HL-60 (cell line): ENCODE measurements at regions not wholly inside any gene's neighbourhood (a gene's known extent, or its start where the extent isn't known, plus 50 kb on each side); places are given as distances from the start of the nearest gene placed in this dataset.

Experiments used
- DNase-seq, 2 experiments: peaks; one replicate each; pipeline ENCODE4 v3.0.0-alpha.2; 2010 to 2020; ENCODE audit warnings: low read depth in 1 of 2, low spot score in 1 of 2
- H3K27ac ChIP-seq: fragments of 250-450 bp; sonication (Bioruptor Pico); replicated peaks from 2 replicates; pipeline ENCODE4 v1.5.1; 2020; ENCODE audit warnings: mild to moderate bottlenecking, moderate library complexity
- H3K27me3 ChIP-seq: fragments of 250-450 bp; sonication (Bioruptor Pico); 2 replicates; pipeline ENCODE4 v1.5.1; 2021; ENCODE audit warnings: mild to moderate bottlenecking, moderate library complexity; ENCODE audit not compliant: insufficient read depth, poor library complexity, severe bottlenecking
- H3K4me3 ChIP-seq: replicated peaks from 2 replicates; pipeline ENCODE4 v1.5.1; 2011; ENCODE audit warnings: mild to moderate bottlenecking, control low read depth, low read length; ENCODE audit not compliant: insufficient read depth
- CTCF ChIP-seq: IDR thresholded peaks from one replicate; pipeline ENCODE4 v1.5.1; 2011; ENCODE audit warnings: low read length, control low read depth, inconsistent platforms; ENCODE audit not compliant: insufficient read depth
- GABPA ChIP-seq: IDR thresholded peaks from 2 replicates; pipeline ENCODE4 v1.6.1; 2012; ENCODE audit warnings: low read depth
- POLR2AphosphoS5 ChIP-seq: IDR thresholded peaks from 2 replicates; pipeline ENCODE4 v1.6.1; 2012; ENCODE audit warnings: low read depth
- REST ChIP-seq: IDR thresholded peaks from 2 replicates; pipeline ENCODE4 v1.6.1; 2012; ENCODE audit warnings: low read depth; ENCODE audit not compliant: insufficient replicate concordance
- SPI1 ChIP-seq: IDR thresholded peaks from 2 replicates; pipeline ENCODE4 v1.6.1; 2012; ENCODE audit warnings: low read depth, mild to moderate bottlenecking, borderline replicate concordance

- Histone ChIP-seq H3K27ac (no peak overlapping the region), H3K4me3 (no peak overlapping the region), H3K27me3 (peaks cover 2% of the 10 kb centered on the region)
- DNase-seq, result no peak
- TF ChIP-seq REST (no peak), GABPA (no peak), CTCF (no peak), SPI1 (no peak), POLR2AphosphoS5 (no peak)
Observed at GRCh38 chr5:42284584-42284983, 138.7 kb upstream of the GHR start.

- TF ChIP-seq GABPA (no peak), POLR2AphosphoS5 (no peak), CTCF (no peak), SPI1 (no peak), REST (no peak)
Observed at GRCh38 chr5:42285230-42285629, 138.0 kb upstream of the GHR start.

GRCh38 chr5:42300496-42300895 lies 122.7 kb upstream of the GHR start:
- TF ChIP-seq SPI1 (no peak), REST (no peak), CTCF (no peak)
- H3K27me3 ChIP-seq, result no peaks in the 10 kb centered on the region
- no peak overlapping the region for H3K27ac ChIP-seq
- H3K4me3 ChIP-seq, result no peak overlapping the region
- DNase-seq, result no peak

More at GRCh38 chr5:42285230-42285629, 138.0 kb upstream of the GHR start:
- H3K27ac ChIP-seq, result no peak overlapping the region
- no peak for DNase-seq
- no peak overlapping the region for H3K4me3 ChIP-seq
- H3K27me3 ChIP-seq, result peaks cover 2% of the 10 kb centered on the region
